Hematopoietic multipotent progenitor cell treated with erythropoietin and hydrocortisone succinate and interleukin-3 and kit ligand, for 8 days (in vitro differentiated cells): ENCODE measurements at regions not wholly inside any gene's neighbourhood (a gene's known extent, or its start where the extent isn't known, plus 50 kb on each side); places are given as distances from the start of the nearest gene placed in this dataset.

ENCODE experiments used
- DNase-seq: peaks from one replicate; pipeline ENCODE4 v3.0.0-alpha.2; 2015

- DNase-seq, result no peak
Observed at GRCh38 chrX:7216981-7217587, 69.1 kb upstream of the PUDP start.

DNA sequence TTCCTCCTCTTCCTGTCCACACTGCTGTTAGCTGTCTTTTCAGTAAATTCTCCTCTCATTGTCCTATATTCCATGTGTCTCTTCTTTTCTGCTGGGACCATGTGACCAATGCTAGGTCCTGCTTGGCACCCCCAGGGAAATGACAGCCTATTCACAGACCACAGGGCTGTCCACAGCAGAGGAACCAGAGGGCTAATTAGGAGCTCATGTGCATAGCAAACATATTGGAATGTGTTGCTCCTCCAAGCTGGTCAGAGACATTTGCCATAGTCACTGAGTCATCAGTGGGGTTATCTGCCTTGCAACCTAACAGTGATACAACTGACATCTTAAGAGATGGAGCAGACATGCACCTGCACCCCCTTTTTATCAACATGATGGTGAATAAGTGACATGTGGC is 67.9 kb upstream of the PUDP start:
- no peak for DNase-seq

DNA sequence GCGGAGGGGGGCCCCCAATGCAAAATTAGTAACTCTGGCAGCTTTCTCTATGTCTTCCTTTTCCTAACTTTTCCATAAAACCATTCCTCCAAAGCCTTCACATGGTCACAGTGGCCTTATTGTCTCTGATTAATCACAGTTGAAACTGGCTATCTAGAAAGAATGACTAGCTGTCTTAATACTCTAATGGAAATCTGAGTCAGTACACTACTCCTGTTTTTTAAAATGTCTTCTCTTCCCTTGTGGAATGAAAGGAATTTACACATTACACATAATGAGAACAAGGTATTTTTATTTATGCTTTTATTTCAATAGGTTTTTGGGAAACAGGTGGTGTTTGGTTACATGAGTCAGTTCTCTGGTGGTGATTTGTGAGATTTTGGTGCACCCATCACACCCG is 66.3 kb upstream of the PUDP start:
- DNase-seq, result no peak

DNA sequence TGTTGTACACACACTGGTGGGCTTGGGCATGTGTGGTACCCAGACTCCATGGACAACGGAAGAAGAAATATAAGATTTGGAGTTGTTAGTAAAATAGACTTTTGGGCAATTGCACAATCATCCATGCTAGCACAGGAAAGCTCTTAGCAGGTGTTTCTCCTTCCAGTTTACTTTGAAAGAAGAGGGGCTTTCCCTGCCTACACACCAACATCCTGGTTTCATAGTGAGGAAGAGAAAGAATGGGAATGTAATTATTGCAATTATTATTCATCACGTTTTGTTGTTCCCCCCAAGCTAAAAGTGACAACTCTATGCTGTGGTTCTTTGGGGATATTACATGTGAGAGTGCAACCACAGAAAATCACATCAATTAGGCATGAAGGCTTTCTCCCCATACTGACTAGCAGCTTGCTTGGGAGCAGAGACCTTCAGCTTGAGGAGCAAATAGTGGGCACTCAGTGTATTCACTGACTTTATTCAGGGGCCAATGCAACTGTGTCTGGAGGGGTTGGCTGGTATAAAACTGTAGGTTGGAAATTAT is 57.2 kb upstream of the PUDP start:
- no peak for DNase-seq

DNA sequence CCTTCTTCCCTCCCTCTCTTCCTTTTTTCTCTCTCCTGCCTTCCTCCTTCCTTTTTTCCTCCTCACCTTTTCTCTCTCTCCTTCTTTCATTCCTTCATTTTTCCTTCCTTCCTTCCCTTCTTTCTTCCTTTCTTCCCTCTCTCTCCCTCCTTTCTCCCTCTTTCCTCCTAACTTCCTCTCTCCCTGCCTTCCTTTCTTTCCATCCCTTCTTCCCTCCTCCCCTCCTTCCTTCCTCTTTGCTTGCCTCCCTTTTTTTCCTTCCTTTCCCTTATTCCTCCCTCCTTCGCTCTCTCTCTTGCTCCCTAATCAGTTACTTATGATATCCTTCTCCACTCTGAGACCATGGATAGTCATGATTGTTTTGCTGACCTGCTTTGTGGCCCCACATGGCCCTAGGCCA is 56.7 kb upstream of the PUDP start:
- DNase-seq, result no peak

DNA sequence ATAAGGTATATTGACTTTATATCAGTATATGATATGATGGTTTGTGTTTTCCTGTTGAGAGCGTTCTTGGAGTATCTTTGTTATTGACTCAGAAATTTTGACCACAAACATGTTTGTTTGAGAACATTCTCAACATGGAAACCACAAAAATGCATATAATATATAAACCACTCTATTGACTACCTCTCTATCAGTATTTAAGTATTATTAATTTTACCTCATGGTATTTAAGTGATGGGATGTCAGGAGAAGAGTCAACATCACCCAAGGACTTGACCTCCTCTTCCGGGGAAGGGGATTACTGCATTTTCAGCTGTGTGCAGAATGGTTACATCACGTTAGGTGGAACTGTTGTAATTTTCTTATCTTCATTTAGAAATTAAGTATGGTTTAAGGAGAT is 54.3 kb upstream of the PUDP start:
- no peak for DNase-seq

GRCh38 chrX:7201496-7201895 is 53.5 kb upstream of the PUDP start:
- DNase-seq, result no peak

GRCh38 chrX:7198499-7198898 is 50.5 kb upstream of the PUDP start:
- DNase-seq, result no peak
